Trophoblast cell (in vitro differentiated cells and primary cell): ENCODE measurements at regions not wholly inside any gene's neighbourhood (a gene's known extent, or its start where the extent isn't known, plus 50 kb on each side); places are given as distances from the start of the nearest gene placed in this dataset.

Source experiments
- DNase-seq, 2 donors: peaks; one replicate each; pipeline ENCODE4 v3.0.0-alpha.2; 2016
- H2AFZ ChIP-seq: 2 replicates; pipeline ENCODE4 v1.6.1; 2013; ENCODE audit warnings: low read length, moderate library complexity, mild to moderate bottlenecking; ENCODE audit not compliant: insufficient read depth, poor library complexity
- H2AK5ac ChIP-seq: 2 replicates; pipeline ENCODE4 v1.6.1; 2013; ENCODE audit warnings: mild to moderate bottlenecking, low read length
- H2BK120ac ChIP-seq: 2 replicates; pipeline ENCODE4 v1.6.1; 2013; ENCODE audit warnings: low read length, mild to moderate bottlenecking, moderate library complexity; ENCODE audit not compliant: insufficient read depth, poor library complexity
- H2BK12ac ChIP-seq: 2 replicates; pipeline ENCODE4 v1.6.1; 2013; ENCODE audit warnings: mild to moderate bottlenecking, low read length, moderate library complexity
- H2BK5ac ChIP-seq: 2 replicates; pipeline ENCODE4 v1.6.1; 2013; ENCODE audit warnings: low read length, low read depth, moderate library complexity, mild to moderate bottlenecking; ENCODE audit not compliant: poor library complexity
- H3K14ac ChIP-seq: 2 replicates; pipeline ENCODE4 v1.6.1; 2013; ENCODE audit warnings: mild to moderate bottlenecking, low read length
- H3K18ac ChIP-seq: 2 replicates; pipeline ENCODE4 v1.6.1; 2013; ENCODE audit warnings: mild to moderate bottlenecking, low read length
- H3K23ac ChIP-seq: 2 replicates; pipeline ENCODE4 v1.6.1; 2013; ENCODE audit warnings: low read length
- H3K27ac ChIP-seq: 2 replicates; pipeline ENCODE4 v1.5.1; 2013; ENCODE audit warnings: low read depth, mild to moderate bottlenecking, inconsistent platforms, low read length, moderate library complexity
- H3K27me3 ChIP-seq: 2 replicates; pipeline ENCODE4 v1.6.1; 2013; ENCODE audit warnings: inconsistent platforms, mild to moderate bottlenecking, low read length, moderate library complexity; ENCODE audit not compliant: insufficient read depth
- H3K36me3 ChIP-seq, 2 experiments: 1 replicate in 1 of 2; 2 replicates in 1 of 2; pipeline ENCODE4 v1.6.1; 2013; ENCODE audit warnings: low read length in 2 of 2, mild to moderate bottlenecking in 2 of 2, moderate library complexity in 1 of 2; ENCODE audit not compliant: insufficient read depth in 2 of 2, control insufficient read depth in 1 of 2
- H3K4ac ChIP-seq: 2 replicates; pipeline ENCODE4 v1.6.1; 2013; ENCODE audit warnings: low read depth, mild to moderate bottlenecking, low read length, moderate library complexity
- H3K4me1 ChIP-seq, 2 experiments: 1 replicate in 1 of 2; 2 replicates in 1 of 2; pipeline ENCODE4 v1.6.1; 2013; ENCODE audit warnings: low read length in 2 of 2, mild to moderate bottlenecking in 2 of 2, moderate library complexity in 1 of 2; ENCODE audit not compliant: insufficient read depth in 2 of 2, control insufficient read depth in 1 of 2
- H3K4me2 ChIP-seq: 2 replicates; pipeline ENCODE4 v1.6.1; 2013; ENCODE audit warnings: inconsistent platforms, mild to moderate bottlenecking, low read length, moderate library complexity
- H3K4me3 ChIP-seq: 2 replicates; pipeline ENCODE4 v1.5.1; 2013; ENCODE audit warnings: mild to moderate bottlenecking, low read depth, low read length, inconsistent platforms
- H3K79me1 ChIP-seq: one replicate; pipeline ENCODE4 v1.6.1; 2013; ENCODE audit warnings: low read length
- H3K79me2 ChIP-seq: 2 replicates; pipeline ENCODE4 v1.6.1; 2013; ENCODE audit warnings: low read length, mild to moderate bottlenecking; ENCODE audit not compliant: control insufficient read depth, insufficient read depth, poor library complexity
- H3K9ac ChIP-seq: 2 replicates; pipeline ENCODE4 v1.6.1; 2013; ENCODE audit warnings: mild to moderate bottlenecking, low read length
- H3K9me3 ChIP-seq: 2 replicates; pipeline ENCODE4 v1.6.1; 2013; ENCODE audit warnings: low read depth, mild to moderate bottlenecking, control low read depth, inconsistent platforms, low read length; ENCODE audit not compliant: insufficient read depth
- H4K12ac ChIP-seq: 2 replicates; pipeline ENCODE4 v1.6.1; 2013; ENCODE audit warnings: low read depth, mild to moderate bottlenecking, low read length, moderate library complexity
- H4K8ac ChIP-seq: 2 replicates; pipeline ENCODE4 v1.6.1; 2013; ENCODE audit warnings: low read depth, mild to moderate bottlenecking, low read length, moderate library complexity
- H4K91ac ChIP-seq: one replicate; pipeline ENCODE4 v1.6.1; 2013; ENCODE audit warnings: low read depth, mild to moderate bottlenecking, low read length, moderate library complexity
- WGBS: extraction: QIAGEN DNeasy Blood & Tissue Kit; methylation state at CpG from one replicate; pipeline ENCODE4 v1.1.7; 2013; ENCODE audit warnings: missing lambda C conversion rate; ENCODE audit not compliant: insufficient read length, insufficient coverage; ENCODE audit errors: extremely low coverage; 5-methylcytosine and 5-hydroxymethylcytosine counted together

DNA sequence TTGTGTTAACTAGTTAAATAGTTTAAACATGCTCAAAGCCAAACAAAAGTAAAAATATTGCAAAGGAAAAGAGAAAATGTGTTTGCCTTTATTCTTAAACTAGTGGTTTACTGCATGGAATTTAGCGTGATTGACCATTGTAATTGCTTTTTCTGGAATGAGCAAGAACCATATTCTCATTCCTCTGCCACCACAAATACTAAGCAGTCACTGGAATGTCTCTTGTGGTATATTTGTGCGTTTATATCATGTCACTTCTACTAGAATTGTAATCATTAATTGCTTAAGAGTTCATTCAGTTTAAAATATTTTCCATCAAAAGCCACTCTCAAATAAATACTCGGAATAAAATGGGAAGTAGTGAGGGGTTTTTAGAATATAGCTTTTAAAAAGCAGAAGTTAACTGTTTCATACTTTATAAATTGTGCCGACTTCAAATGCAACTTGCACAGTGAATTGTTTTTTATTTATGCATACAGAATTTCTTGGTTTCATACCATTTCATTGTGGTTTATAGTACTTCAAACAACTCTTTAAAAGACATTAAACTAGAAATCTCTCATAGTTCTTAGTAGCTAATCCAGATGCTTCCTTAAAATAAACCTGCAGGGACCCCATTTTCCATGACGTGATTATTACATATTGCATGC, 288.1 kb downstream of the EPHA4 start:
- no peak overlapping the region for H2AFZ ChIP-seq
- no peaks in the 10 kb centered on the region for H3K9me3 ChIP-seq
- H2BK12ac ChIP-seq, result no peak overlapping the region
- no peak overlapping the region for H4K12ac ChIP-seq
- DNase-seq, result no peak
- H3K4me3 ChIP-seq, result no peak overlapping the region
- H3K23ac ChIP-seq, result no peak overlapping the region
- H2BK5ac ChIP-seq, result no peak overlapping the region
- no peak overlapping the region for H3K14ac ChIP-seq
- no peak overlapping the region for H4K8ac ChIP-seq
- no CpG with 5 or more reads among the region's 5 CpGs for WGBS
- no peaks in the 10 kb centered on the region for H3K79me2 ChIP-seq
- H3K4ac ChIP-seq, result no peak overlapping the region
- no peaks in the 10 kb centered on the region for H3K36me3 ChIP-seq
- H3K4me2 ChIP-seq, result no peak overlapping the region
- no peak overlapping the region for H4K91ac ChIP-seq
- no peak overlapping the region for H3K27ac ChIP-seq
- no peaks in the 10 kb centered on the region for H3K27me3 ChIP-seq
- H3K9ac ChIP-seq, result no peak overlapping the region
- H3K4me1 ChIP-seq, result no peaks in the 10 kb centered on the region
- no peak overlapping the region for H3K18ac ChIP-seq
- H2BK120ac ChIP-seq, result no peak overlapping the region
- H3K79me1 ChIP-seq, result peaks cover 4% of the 10 kb centered on the region
- H2AK5ac ChIP-seq, result no peak overlapping the region

DNA sequence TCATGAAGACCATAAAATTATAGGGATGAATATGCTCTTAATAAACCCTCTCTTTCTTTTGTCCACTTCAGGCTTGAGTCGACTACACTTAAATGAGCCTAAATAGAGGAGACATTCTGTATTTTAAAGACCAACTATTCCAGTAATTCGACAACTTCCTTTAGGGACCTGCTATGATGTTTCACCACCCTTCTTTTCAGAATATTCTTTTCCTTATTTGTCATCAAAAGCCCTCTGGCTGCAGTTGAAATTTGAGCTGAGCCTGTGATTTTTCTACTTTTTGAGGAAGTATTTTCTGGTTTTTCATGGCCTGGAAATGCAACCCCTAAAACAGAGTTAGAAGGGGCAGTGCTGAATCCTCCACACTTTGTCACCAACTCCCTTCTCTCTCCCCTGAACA, 287.0 kb downstream of the EPHA4 start:
- no peak overlapping the region for H2BK5ac ChIP-seq
- peak overlapping the region; percentile 6 for H3K27ac ChIP-seq
- no peaks in the 10 kb centered on the region for H3K36me3 ChIP-seq
- H3K4me2 ChIP-seq, result no peak overlapping the region
- H2AK5ac ChIP-seq, result no peak overlapping the region
- H3K14ac ChIP-seq, result no peak overlapping the region
- whole genome bisulfite sequencing, result no CpG with 5 or more reads among the region's 2 CpGs
- H3K4me3 ChIP-seq, result no peak overlapping the region
- no peak overlapping the region for H4K8ac ChIP-seq
- peaks cover 4% of the 10 kb centered on the region for H3K79me1 ChIP-seq
- H3K79me2 ChIP-seq, result no peaks in the 10 kb centered on the region
- H3K23ac ChIP-seq, result no peak overlapping the region
- H3K4ac ChIP-seq, result no peak overlapping the region
- no peak overlapping the region for H2AFZ ChIP-seq
- DNase-seq, result no peak
- no peak overlapping the region for H2BK12ac ChIP-seq
- no peaks in the 10 kb centered on the region for H3K9me3 ChIP-seq
- H2BK120ac ChIP-seq, result no peak overlapping the region
- no peak overlapping the region for H4K12ac ChIP-seq
- H3K4me1 ChIP-seq, result no peaks in the 10 kb centered on the region
- H3K18ac ChIP-seq, result no peak overlapping the region
- H4K91ac ChIP-seq, result no peak overlapping the region
- no peak overlapping the region for H3K9ac ChIP-seq
- no peaks in the 10 kb centered on the region for H3K27me3 ChIP-seq

DNA sequence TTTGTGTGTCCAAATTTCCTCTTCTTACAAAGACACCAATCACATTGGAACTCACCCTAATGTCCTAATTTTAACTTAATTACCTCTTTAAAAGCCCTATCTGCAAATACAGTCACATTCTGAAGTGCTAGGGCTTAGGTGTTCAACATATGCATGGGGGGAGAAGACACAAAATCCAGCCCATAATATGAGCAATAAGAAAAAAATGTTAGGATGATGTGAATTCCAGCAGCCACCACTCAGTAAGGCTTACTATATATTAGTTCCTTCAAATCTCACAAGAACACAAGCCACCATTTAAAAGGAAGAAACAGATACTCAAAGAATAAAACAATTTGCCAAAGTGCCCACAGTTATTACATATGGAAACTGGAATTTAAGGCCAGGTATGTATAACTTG, 285.7 kb downstream of the EPHA4 start:
- no peak overlapping the region for H3K14ac ChIP-seq
- H2AK5ac ChIP-seq, result no peak overlapping the region
- H3K18ac ChIP-seq, result no peak overlapping the region
- no peak overlapping the region for H2BK12ac ChIP-seq
- H2BK5ac ChIP-seq, result no peak overlapping the region
- DNase-seq, result no peak
- H3K23ac ChIP-seq, result no peak overlapping the region
- H4K8ac ChIP-seq, result no peak overlapping the region
- no peak overlapping the region for H3K9ac ChIP-seq
- H2AFZ ChIP-seq, result no peak overlapping the region
- H2BK120ac ChIP-seq, result no peak overlapping the region
- H3K9me3 ChIP-seq, result no peaks in the 10 kb centered on the region
- no peak overlapping the region for H3K4me2 ChIP-seq
- no peaks in the 10 kb centered on the region for H3K36me3 ChIP-seq
- no peak overlapping the region for H3K27ac ChIP-seq
- peaks cover 4% of the 10 kb centered on the region for H3K79me1 ChIP-seq
- H3K4me3 ChIP-seq, result no peak overlapping the region
- no peak overlapping the region for H3K4ac ChIP-seq
- H4K12ac ChIP-seq, result no peak overlapping the region
- H4K91ac ChIP-seq, result no peak overlapping the region
- H3K4me1 ChIP-seq, result no peaks in the 10 kb centered on the region
- H3K79me2 ChIP-seq, result no peaks in the 10 kb centered on the region
- H3K27me3 ChIP-seq, result no peaks in the 10 kb centered on the region

DNA sequence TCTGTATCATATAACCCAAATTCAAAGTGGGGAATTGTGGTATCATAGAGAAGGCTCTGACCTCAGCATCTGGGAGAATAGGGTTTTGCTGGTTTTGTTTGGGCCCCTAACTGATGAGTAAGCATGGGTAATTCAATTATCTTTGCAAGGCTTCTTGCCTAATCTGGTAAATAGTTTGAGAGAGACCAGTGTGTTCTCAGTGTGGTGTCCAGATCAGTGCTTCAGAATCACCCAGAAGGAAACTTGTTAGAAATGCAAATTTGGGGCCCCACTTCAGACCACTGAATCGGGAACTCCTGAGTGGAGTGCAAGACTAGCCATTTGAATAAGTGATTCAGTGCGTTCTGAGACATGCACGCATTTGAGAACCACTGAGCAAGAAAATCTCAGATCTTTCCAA, 282.7 kb downstream of the EPHA4 start:
- Histone ChIP-seq H2BK5ac (no peak overlapping the region), H2BK12ac (no peak overlapping the region), H2BK120ac (no peak overlapping the region), H3K4ac (no peak overlapping the region), H4K91ac (no peak overlapping the region), H3K79me1 (peaks cover 4% of the 10 kb centered on the region), H3K4me2 (no peak overlapping the region), H2AFZ (no peak overlapping the region), H3K9me3 (no peaks in the 10 kb centered on the region), H4K12ac (no peak overlapping the region), H3K18ac (no peak overlapping the region), H3K79me2 (no peaks in the 10 kb centered on the region), H3K23ac (no peak overlapping the region), H4K8ac (no peak overlapping the region), H3K36me3 (no peaks in the 10 kb centered on the region), H3K4me3 (no peak overlapping the region), H2AK5ac (no peak overlapping the region), H3K4me1 (no peaks in the 10 kb centered on the region), H3K27ac (no peak overlapping the region), H3K14ac (no peak overlapping the region), H3K27me3 (no peaks in the 10 kb centered on the region), H3K9ac (no peak overlapping the region)
- no CpG with 5 or more reads among the region's 3 CpGs for WGBS
- no peak for DNase-seq
